A549 (cell line): ENCODE measurements at regions not wholly inside any gene's neighbourhood (a gene's known extent, or its start where the extent isn't known, plus 50 kb on each side); places are given as distances from the start of the nearest gene placed in this dataset.

ENCODE experiments used
- EP300 ChIP-seq, 2 experiments: fragments of >200 bp; sonication (Bioruptor Twin); formaldehyde crosslinking; IDR thresholded peaks; 2 replicates in 1 of 2; 3 replicates in 1 of 2; pipeline ENCODE4 v1.6.1; 2016 to 2017
- HOXA7 ChIP-seq: fragments of 250-450 bp; sonication (Bioruptor Pico); IDR thresholded peaks from 2 replicates; pipeline ENCODE4 v1.5.0; 2020; ENCODE audit warnings: mild to moderate bottlenecking, moderate library complexity
- JUNB ChIP-seq: fragments of >200 bp; sonication (Bioruptor Twin); formaldehyde crosslinking; IDR thresholded peaks from 2 replicates; pipeline ENCODE4 v1.6.1; 2016
- USF2 ChIP-seq: fragments of 450-650 bp; IDR thresholded peaks from 2 replicates; pipeline ENCODE4 v1.6.1; 2014; ENCODE audit warnings: antibody characterized with exemption

GRCh38 chr4:59831746-59832145 lies 1368.4 kb upstream of the ADGRL3 start:
- TF ChIP-seq EP300 (IDR thresholded peaks at IDR 0.05) (no peak), USF2 (no peak), HOXA7 (CRISPR knock-in tag) (no peak), JUNB (no peak)
